Astrocyte of the cerebellum (primary cell): ENCODE measurements at regions not wholly inside any gene's neighbourhood (a gene's known extent, or its start where the extent isn't known, plus 50 kb on each side); places are given as distances from the start of the nearest gene placed in this dataset.
"Not testable (repeated sequence)": the region's sequence is repeated elsewhere in the genome, so short reads cannot be mapped to it uniquely, and the experiment has no call there.

Experiments
- DNase-seq: peaks from one replicate; pipeline ENCODE4 v3.0.0-alpha.2; 2011; ENCODE audit warnings: low read depth
- H3K4me3 ChIP-seq: 2 replicates; pipeline ENCODE4 v1.5.1; 2011; ENCODE audit warnings: mild to moderate bottlenecking, low read depth, low read length, moderate library complexity
- in situ Hi-C: cut with HindIII; loops from 2 replicates; pipeline ENCODE4 v1.10.0; 2017; ENCODE audit warnings: low sequenced_read_pairs
- TF ChIP-seq, protein P1 (sequence below): IDR thresholded peaks from 2 replicates; pipeline ENCODE4 v1.5.1; 2012; ENCODE audit warnings: low read length, low read depth, moderate library complexity, mild to moderate bottlenecking; ENCODE audit errors: missing control alignments

- TF ChIP-seq, protein P1, sequence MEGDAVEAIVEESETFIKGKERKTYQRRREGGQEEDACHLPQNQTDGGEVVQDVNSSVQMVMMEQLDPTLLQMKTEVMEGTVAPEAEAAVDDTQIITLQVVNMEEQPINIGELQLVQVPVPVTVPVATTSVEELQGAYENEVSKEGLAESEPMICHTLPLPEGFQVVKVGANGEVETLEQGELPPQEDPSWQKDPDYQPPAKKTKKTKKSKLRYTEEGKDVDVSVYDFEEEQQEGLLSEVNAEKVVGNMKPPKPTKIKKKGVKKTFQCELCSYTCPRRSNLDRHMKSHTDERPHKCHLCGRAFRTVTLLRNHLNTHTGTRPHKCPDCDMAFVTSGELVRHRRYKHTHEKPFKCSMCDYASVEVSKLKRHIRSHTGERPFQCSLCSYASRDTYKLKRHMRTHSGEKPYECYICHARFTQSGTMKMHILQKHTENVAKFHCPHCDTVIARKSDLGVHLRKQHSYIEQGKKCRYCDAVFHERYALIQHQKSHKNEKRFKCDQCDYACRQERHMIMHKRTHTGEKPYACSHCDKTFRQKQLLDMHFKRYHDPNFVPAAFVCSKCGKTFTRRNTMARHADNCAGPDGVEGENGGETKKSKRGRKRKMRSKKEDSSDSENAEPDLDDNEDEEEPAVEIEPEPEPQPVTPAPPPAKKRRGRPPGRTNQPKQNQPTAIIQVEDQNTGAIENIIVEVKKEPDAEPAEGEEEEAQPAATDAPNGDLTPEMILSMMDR, result no peak
- no peak for DNase-seq
- no peak overlapping the region for H3K4me3 ChIP-seq
- in situ Hi-C loops, result no loop called here
Measured at GRCh38 chr9:3650994-3651622, 125.3 kb upstream of the RFX3 start.

DNA sequence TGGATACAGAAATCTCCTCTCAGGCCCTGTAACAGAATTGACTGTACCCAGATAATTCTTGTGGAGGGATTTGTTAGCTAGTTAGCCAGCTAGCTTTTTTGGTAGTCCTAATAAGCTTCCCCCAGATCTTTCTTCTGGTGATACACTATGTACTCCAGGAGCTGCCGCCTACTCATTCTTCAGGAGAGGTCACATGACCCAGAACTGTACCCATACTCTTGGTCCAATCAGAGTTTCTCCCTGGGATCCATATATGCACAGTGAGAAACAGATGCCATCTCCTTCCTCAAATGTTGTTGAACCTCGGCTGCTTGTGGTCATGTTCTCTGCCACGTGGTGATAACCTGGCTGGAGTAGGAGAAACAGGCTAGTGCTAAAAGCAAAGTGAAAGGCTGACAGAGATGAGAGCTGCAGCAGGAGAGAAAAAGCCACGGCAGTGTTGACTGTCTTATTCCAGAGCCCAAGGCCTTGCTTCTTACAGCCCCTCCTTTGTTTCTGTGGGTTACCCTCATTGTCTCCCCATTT lies 123.0 kb upstream of the RFX3 start:
- in situ Hi-C loops, result no loop called here
- TF ChIP-seq, protein P1, result no peak
- DNase-seq, result no peak
- H3K4me3 ChIP-seq, result no peak overlapping the region

- in situ Hi-C loops, result no loop called here
- no peak overlapping the region for H3K4me3 ChIP-seq
- TF ChIP-seq, protein P1, result no peak
- DNase-seq, result no peak
Measured at GRCh38 chr9:3648266-3648665, 122.5 kb upstream of the RFX3 start.

DNA sequence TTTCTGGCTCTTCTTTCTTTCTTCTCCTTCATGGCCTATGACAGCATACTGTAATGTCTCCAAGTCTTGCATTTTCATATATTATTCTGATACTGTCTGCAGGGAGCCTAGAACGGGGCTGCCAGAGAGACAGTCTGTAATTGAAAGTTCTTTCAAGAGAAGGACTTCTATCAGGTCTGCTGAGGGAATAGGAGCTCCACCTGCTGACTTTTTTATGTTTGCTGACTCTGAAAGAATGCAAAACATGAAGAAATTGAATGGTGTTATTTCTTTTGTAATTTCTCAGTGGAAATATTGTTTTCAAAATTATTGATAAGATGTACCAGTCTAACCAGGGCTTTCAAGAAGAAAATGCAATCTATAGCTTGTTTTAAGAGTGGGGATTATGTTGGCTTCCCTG lies 121.9 kb upstream of the RFX3 start:
- H3K4me3 ChIP-seq, result no peak overlapping the region
- DNase-seq, result no peak
- TF ChIP-seq, protein P1, result no peak
- in situ Hi-C loops, result no loop called here

GRCh38 chr9:3646226-3646625 lies 120.4 kb upstream of the RFX3 start:
- DNase-seq, result no peak
- in situ Hi-C loops, result no loop called here
- H3K4me3 ChIP-seq, result no peak overlapping the region
- TF ChIP-seq, protein P1, result no peak

- DNase-seq, in situ Hi-C loops, H3K4me3 ChIP-seq: not testable (repeated sequence)
Measured at GRCh38 chr9:3642075-3642474, 116.3 kb upstream of the RFX3 start.

GRCh38 chr9:3629495-3629894 lies 103.7 kb upstream of the RFX3 start:
- TF ChIP-seq, protein P1, result no peak
- no peak overlapping the region for H3K4me3 ChIP-seq
- in situ Hi-C loops, result no loop called here
- DNase-seq, result no peak
